ENCODE measurements at regions not wholly inside any gene's neighbourhood (a gene's known extent, or its start where the extent isn't known, plus 50 kb on each side); places are given as distances from the start of the nearest gene placed in this dataset.
"Not testable (repeated sequence)": the region's sequence is repeated elsewhere in the genome, so short reads cannot be mapped to it uniquely, and the experiment has no call there.

DNA sequence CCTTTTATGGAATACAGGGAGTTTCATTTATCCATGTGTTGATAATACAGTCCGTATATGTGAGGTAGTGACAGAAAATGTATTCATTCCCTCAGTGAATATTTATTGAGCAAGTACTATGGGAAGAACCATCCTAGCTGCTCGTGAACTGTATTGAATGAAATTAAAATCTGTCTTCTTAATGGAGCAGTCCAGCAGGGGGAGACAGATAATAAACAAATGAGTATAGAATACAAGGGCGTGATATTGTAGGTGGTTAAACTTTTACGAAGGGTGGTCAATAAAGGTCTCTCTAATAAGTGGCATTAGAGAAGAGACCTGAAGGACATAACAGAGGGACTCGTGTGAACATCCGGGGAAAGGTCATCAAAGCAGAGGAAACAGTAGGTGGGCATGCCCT, 62.7 kb upstream of the OSTN start:
- H3K36me3 Mint-ChIP-seq (ENCODE audit: low read depth) = no peaks in the 10 kb centered on the region
- H3K4me3 Mint-ChIP-seq = no peak overlapping the region
- peaks cover 6% of the 10 kb centered on the region for H3K9me3 Mint-ChIP-seq
- no peaks in the 10 kb centered on the region for H3K4me1 Mint-ChIP-seq
- TF ChIP-seq CTCF (IDR thresholded peaks at IDR 0.05; ENCODE audit: unreplicated experiment in 3 of 3) = no peak
- H3K27ac Mint-ChIP-seq = no peak overlapping the region
- no peaks in the 10 kb centered on the region for H3K27me3 Mint-ChIP-seq (ENCODE audit: low read depth)

- Mint-ChIP-seq H3K4me3 (no peak overlapping the region), H3K27me3 (ENCODE audit: low read depth) (no peaks in the 10 kb centered on the region), H3K4me1 (no peaks in the 10 kb centered on the region), H3K27ac (no peak overlapping the region), H3K9me3 (peaks cover 6% of the 10 kb centered on the region), H3K36me3 (ENCODE audit: low read depth) (no peaks in the 10 kb centered on the region)
- TF ChIP-seq CTCF (IDR thresholded peaks at IDR 0.05; ENCODE audit: unreplicated experiment in 3 of 3) = no peak
These were observed 63.9 kb upstream of the OSTN start for GRCh38 chr3:191135175-191135574.

DNA sequence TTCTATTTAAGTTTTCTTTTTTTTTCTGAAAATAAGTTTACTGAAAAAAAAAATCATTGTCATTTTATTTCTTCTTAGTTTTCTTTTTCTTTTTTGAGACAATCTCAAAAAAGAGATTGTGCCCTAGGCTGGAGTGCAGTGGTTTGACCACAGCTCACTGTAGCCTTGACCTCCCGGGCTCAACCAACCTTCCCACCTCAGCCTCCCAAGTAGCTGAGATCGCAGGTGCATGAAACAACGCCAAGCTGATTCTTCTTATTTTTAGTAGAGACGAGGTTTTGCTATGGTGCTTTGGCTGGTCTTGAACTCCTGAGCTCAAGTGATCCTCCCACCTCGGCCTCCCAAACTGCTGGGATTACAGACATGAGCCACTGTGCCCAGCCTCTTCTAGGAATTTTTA, 65.7 kb upstream of the OSTN start:
- H3K36me3 Mint-ChIP-seq (ENCODE audit: low read depth) = no peaks in the 10 kb centered on the region
- no peaks in the 10 kb centered on the region for H3K4me1 Mint-ChIP-seq
- no peak overlapping the region for H3K27ac Mint-ChIP-seq
- peaks cover 6% of the 10 kb centered on the region for H3K9me3 Mint-ChIP-seq
- TF ChIP-seq CTCF (IDR thresholded peaks at IDR 0.05; ENCODE audit: unreplicated experiment in 3 of 3) = no peak
- H3K4me3 Mint-ChIP-seq = no peak overlapping the region
- H3K27me3 Mint-ChIP-seq (ENCODE audit: low read depth) = no peaks in the 10 kb centered on the region

DNA sequence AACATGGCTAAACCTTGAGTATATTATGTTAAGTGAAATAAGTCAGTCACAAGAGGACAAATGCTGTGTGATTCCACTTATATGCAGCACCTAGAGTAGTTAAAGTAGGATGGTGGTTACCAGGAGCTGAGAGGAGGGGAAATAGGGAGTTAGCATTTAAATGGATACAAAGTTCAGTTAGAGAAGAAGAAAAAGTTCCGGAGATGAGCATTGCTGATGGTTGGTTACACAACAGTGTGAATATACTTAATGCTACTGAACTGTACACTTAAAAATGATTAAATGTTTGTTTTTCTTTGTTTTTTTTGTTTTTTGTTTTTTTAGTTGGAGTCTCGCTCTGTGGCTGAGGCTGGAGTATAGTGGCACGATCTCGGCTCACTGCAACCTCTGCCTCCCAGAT, 67.7 kb upstream of the OSTN start:
- Mint-ChIP-seq H3K4me3 (no peak overlapping the region), H3K4me1 (no peaks in the 10 kb centered on the region), H3K27ac (no peak overlapping the region), H3K9me3 (peaks cover 3% of the 10 kb centered on the region), H3K27me3 (ENCODE audit: low read depth) (no peaks in the 10 kb centered on the region), H3K36me3 (ENCODE audit: low read depth) (no peaks in the 10 kb centered on the region)
- no peak for TF ChIP-seq CTCF (IDR thresholded peaks at IDR 0.05; ENCODE audit: unreplicated experiment in 3 of 3)

- H3K27ac Mint-ChIP-seq; H3K27me3 Mint-ChIP-seq (ENCODE audit: low read depth); H3K4me1 Mint-ChIP-seq; H3K9me3 Mint-ChIP-seq; H3K36me3 Mint-ChIP-seq (ENCODE audit: low read depth); H3K4me3 Mint-ChIP-seq: not testable (repeated sequence)
These were observed 74.2 kb upstream of the OSTN start for GRCh38 chr3:191124891-191125290.

- Mint-ChIP-seq H3K36me3 (ENCODE audit: low read depth) (no peaks in the 10 kb centered on the region), H3K27me3 (ENCODE audit: low read depth) (no peaks in the 10 kb centered on the region), H3K9me3 (no peaks in the 10 kb centered on the region), H3K4me1 (peaks cover 9% of the 10 kb centered on the region), H3K4me3 (no peak overlapping the region), H3K27ac (no peak overlapping the region)
- TF ChIP-seq CTCF (IDR thresholded peaks at IDR 0.05; ENCODE audit: unreplicated experiment in 3 of 3) = no peak
These were observed 75.1 kb upstream of the OSTN start for GRCh38 chr3:191123946-191124345.

DNA sequence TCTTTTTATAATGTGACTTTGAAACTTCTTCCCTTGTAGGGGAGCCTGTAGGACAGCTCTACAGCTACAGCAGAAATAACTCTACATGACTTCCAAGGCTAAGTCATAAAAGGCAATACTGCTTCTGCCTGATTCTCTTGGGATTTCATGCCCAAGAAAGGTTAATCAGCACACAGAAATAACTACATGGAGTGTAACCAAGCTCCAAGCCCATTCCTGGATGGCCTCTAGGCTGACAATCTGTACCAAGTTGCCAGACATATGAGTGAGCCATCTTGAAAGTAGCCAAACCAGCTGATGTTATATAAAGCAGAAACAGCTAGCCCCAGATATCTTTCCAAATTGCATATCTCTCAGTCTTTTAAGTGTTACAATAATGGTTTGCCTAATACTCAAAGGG, 75.8 kb upstream of the OSTN start:
- Mint-ChIP-seq H3K27me3 (ENCODE audit: low read depth) (no peaks in the 10 kb centered on the region), H3K4me3 (no peak overlapping the region), H3K27ac (no peak overlapping the region), H3K36me3 (ENCODE audit: low read depth) (no peaks in the 10 kb centered on the region), H3K4me1 (peaks cover 9% of the 10 kb centered on the region), H3K9me3 (no peaks in the 10 kb centered on the region)
- TF ChIP-seq CTCF (IDR thresholded peaks at IDR 0.05; ENCODE audit: unreplicated experiment in 3 of 3) = no peak

Measured in nephron (organoid).